Testis (tissue), 2 donors: ENCODE measurements at regions not wholly inside any gene's neighbourhood (a gene's known extent, or its start where the extent isn't known, plus 50 kb on each side); places are given as distances from the start of the nearest gene placed in this dataset.

ENCODE experiments used
- POLR2A ChIP-seq: fragments of 450-650 bp; IDR thresholded peaks from one replicate; pipeline ENCODE4 v1.6.1; 2017; ENCODE audit warnings: antibody characterized with exemption, mild to moderate bottlenecking, moderate library complexity
- TF ChIP-seq, protein P1 (sequence below), 3 experiments: fragments of 450-650 bp in 2 of 3; fragments of 200-600 bp in 1 of 3; sonication (generic) in 1 of 3; IDR thresholded peaks; one replicate each; pipeline ENCODE4 v1.5.1; 2016 to 2019; ENCODE audit warnings: antibody characterized with exemption in 3 of 3, mild to moderate bottlenecking in 2 of 3, moderate library complexity in 1 of 3

DNA sequence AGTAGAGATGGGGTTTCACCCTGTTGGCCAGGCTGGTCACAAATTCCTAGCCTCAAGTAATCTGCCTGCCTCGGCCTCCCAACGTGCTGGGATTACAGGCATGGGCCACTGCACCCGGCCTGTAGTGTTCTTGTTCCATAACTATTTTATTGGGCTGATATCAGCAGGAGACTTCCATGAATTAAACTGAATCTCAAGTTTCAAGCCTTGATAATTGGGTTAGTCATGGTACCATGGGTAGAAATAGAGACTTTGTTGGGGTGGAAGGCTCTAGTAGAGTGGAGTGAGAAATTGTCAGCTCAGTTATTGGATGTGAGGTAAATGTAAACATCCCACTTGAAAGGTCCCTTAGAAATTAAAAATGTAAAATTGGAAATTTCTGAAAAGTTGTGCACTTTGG, 419.1 kb downstream of the ADGRL2 start:
- TF ChIP-seq POLR2A = no peak
- TF ChIP-seq, protein P1, sequence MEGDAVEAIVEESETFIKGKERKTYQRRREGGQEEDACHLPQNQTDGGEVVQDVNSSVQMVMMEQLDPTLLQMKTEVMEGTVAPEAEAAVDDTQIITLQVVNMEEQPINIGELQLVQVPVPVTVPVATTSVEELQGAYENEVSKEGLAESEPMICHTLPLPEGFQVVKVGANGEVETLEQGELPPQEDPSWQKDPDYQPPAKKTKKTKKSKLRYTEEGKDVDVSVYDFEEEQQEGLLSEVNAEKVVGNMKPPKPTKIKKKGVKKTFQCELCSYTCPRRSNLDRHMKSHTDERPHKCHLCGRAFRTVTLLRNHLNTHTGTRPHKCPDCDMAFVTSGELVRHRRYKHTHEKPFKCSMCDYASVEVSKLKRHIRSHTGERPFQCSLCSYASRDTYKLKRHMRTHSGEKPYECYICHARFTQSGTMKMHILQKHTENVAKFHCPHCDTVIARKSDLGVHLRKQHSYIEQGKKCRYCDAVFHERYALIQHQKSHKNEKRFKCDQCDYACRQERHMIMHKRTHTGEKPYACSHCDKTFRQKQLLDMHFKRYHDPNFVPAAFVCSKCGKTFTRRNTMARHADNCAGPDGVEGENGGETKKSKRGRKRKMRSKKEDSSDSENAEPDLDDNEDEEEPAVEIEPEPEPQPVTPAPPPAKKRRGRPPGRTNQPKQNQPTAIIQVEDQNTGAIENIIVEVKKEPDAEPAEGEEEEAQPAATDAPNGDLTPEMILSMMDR (IDR thresholded peaks at IDR 0.05) = no peak
